ENCODE measurements at regions not wholly inside any gene's neighbourhood (a gene's known extent, or its start where the extent isn't known, plus 50 kb on each side); places are given as distances from the start of the nearest gene placed in this dataset.

DNA sequence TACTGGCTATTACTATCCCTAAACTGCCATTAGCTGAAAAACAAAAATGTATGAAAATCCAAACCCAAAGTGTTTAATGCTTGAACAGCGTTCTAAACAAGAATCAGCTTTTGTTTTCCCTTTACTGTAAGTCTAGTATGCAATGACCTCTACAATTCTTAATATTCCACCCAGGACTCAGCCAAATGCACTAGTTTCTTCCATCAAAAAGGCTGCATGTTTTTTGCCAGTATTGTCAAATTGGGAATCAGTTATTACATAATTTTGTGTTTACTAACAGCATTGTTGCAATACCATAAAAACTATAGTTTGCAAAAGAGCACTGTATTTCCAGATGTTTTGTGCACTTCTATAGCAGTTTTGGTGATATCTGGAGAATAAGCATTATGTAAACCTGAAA, 634.5 kb downstream of the LTN1 start:
- H3K4me3 ChIP-seq (ENCODE audit: low read depth, low read length), result no peak overlapping the region
- TF ChIP-seq, protein P1, sequence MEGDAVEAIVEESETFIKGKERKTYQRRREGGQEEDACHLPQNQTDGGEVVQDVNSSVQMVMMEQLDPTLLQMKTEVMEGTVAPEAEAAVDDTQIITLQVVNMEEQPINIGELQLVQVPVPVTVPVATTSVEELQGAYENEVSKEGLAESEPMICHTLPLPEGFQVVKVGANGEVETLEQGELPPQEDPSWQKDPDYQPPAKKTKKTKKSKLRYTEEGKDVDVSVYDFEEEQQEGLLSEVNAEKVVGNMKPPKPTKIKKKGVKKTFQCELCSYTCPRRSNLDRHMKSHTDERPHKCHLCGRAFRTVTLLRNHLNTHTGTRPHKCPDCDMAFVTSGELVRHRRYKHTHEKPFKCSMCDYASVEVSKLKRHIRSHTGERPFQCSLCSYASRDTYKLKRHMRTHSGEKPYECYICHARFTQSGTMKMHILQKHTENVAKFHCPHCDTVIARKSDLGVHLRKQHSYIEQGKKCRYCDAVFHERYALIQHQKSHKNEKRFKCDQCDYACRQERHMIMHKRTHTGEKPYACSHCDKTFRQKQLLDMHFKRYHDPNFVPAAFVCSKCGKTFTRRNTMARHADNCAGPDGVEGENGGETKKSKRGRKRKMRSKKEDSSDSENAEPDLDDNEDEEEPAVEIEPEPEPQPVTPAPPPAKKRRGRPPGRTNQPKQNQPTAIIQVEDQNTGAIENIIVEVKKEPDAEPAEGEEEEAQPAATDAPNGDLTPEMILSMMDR (IDR thresholded peaks at IDR 0.05; ENCODE audit: borderline replicate concordance, insufficient read depth, low read depth, low read length), result no peak

DNA sequence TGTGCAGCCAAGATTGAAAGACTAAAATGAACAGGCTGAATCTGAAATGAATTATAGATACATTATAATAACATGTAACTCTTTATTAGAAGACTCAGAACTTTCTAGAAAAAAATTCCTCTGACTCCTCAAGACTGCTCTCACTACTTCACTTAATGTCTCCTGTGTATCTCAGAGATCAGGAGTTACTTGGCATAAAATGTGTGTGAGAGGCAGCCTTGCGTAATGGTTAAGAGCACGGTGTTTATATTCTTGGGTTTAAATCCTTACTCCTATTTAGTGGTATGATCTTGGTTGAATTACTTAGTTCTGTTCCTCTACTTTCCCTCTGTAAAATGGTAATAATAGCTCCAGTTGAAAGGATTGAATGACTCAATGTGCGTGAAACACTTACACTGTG, 634.9 kb downstream of the LTN1 start:
- TF ChIP-seq, protein P1 (IDR thresholded peaks at IDR 0.05; ENCODE audit: borderline replicate concordance, insufficient read depth, low read depth, low read length), result no peak
- no peak overlapping the region for H3K4me3 ChIP-seq (ENCODE audit: low read depth, low read length)

DNA sequence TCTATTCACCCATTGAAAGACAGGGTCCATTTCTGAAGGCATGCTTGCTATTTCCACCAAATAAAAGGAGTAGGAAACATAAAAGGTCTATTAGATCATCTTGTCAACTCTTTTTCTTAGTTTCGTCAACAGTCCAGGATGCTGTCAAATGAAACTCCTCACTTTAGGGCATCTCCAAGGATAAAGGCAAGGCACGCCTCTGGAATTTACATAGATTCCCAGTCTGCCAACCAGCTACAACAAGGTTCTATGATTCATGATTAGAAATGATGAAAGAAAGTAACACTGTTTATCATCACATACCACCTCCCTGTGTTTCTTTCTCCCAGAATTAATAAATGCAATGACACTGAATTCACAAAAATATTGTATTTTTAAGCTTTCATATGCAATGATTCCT, 636.3 kb downstream of the LTN1 start:
- H3K4me3 ChIP-seq (ENCODE audit: low read depth, low read length), result no peak overlapping the region
- TF ChIP-seq, protein P1 (IDR thresholded peaks at IDR 0.05; ENCODE audit: borderline replicate concordance, insufficient read depth, low read depth, low read length), result no peak

DNA sequence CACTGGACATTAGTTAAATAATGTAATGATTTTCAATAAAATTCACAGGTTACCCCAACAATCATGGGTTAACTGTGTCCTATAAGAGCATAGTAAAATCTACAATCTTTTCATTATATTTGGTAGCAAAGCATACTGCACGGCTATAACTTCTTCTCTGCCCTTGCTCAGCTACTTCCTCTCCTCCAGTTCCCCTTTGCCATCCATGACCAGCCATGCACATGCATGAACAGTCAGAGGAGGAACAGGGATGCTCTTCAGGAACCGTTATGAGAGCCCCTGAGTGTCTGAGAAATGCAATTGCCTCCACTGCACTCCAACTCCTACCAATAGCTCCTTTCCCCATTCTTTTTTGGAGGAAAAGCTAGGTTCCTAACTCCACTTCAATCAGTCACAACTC, 646.7 kb downstream of the LTN1 start:
- TF ChIP-seq, protein P1 (IDR thresholded peaks at IDR 0.05; ENCODE audit: borderline replicate concordance, insufficient read depth, low read depth, low read length), result no peak
- no peak overlapping the region for H3K4me3 ChIP-seq (ENCODE audit: low read depth, low read length)

DNA sequence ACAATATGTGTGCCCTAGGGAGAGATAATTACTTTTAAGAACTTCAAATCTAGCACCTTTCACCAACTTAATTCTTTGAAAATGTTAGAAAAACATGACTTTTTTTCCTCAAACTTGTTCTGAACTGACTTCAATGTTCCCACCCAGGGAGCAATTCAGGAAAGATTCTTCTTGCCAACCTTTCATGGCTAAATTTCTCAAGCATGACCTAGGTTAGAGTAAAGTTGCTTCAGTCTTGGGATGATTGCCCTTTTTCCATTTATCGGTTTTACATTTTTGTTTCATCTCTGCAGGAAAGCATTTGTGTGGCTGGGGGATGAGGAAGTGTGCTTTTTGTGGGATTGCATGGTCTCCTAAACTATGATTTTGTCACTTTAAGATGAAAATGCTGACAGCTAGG, 647.7 kb downstream of the LTN1 start:
- TF ChIP-seq, protein P1 (IDR thresholded peaks at IDR 0.05; ENCODE audit: borderline replicate concordance, insufficient read depth, low read depth, low read length), result no peak
- no peak overlapping the region for H3K4me3 ChIP-seq (ENCODE audit: low read depth, low read length)

DNA sequence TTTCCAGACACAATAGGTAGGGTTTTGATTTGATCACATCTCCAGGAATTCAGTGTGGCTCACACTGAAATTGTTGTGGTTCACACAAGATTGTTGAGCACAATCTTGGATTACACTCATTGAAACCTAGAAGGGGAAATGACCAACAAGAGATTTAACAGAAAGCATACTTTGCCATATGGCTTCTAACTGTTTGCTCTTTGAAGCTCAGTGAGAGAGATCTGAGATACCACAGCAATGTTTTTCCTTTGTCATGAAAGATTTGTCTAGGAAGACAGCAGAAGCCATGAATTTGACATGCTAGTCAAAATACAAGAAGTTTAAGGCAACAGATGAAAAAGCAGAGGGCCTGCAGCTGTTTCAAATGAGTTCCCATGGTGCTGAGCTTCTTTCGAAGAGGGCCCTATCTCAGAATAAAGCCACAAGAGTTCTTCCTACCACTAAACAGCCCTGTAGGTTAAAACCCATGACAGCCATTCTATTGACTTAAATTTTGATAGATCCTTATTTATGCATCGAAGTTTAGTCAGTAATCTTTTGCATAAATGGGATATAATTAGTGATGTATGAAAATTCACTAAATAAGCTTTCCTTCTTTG, 650.4 kb downstream of the LTN1 start:
- no peak overlapping the region for H3K4me3 ChIP-seq (ENCODE audit: low read depth, low read length)
- TF ChIP-seq, protein P1 (IDR thresholded peaks at IDR 0.05; ENCODE audit: borderline replicate concordance, insufficient read depth, low read depth, low read length), result no peak

DNA sequence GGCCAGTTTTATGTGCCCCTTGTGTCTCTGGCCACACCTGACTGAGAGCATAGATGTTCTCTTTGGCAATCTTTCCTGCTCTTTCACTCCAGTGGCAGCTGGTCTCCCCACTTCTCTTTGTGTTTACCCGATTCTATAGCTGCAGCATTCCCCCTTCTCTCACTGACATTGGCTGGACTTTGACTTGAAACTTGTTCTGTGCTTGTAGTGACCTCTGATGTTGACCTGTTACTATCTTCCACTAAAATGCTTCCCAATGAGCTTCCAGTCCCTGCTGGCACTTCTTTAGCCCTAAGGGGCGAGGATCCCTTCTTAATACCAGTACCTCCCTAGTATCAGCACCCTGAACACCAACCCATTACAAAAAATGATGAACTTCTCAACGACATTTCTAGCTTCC, 653.3 kb downstream of the LTN1 start:
- TF ChIP-seq, protein P1 (IDR thresholded peaks at IDR 0.05; ENCODE audit: borderline replicate concordance, insufficient read depth, low read depth, low read length), result no peak
- no peak overlapping the region for H3K4me3 ChIP-seq (ENCODE audit: low read depth, low read length)
